ENCODE measurements at regions not wholly inside any gene's neighbourhood (a gene's known extent, or its start where the extent isn't known, plus 50 kb on each side); places are given as distances from the start of the nearest gene placed in this dataset.

- TF ChIP-seq POLR2A (IDR thresholded peaks at IDR 0.05; ENCODE audit: low read length) (no peak), GATA1 (IDR thresholded peaks at IDR 0.05; ENCODE audit: low read depth, low read length) (no peak)
Observed at GRCh38 chr9:31248156-31248555, 1136.3 kb upstream of the ACO1 start.

Measured in erythroblast (primary cell).